ENCODE measurements at regions not wholly inside any gene's neighbourhood (a gene's known extent, or its start where the extent isn't known, plus 50 kb on each side); places are given as distances from the start of the nearest gene placed in this dataset.

GRCh38 chr6:23077772-23078171, 508.4 kb downstream of the HDGFL1 start:
- TF ChIP-seq CTCF (IDR thresholded peaks at IDR 0.05) (no peak), POLR2A (IDR thresholded peaks at IDR 0.05) (no peak)

All from right lobe of liver (tissue), 4 donors.